ENCODE measurements at regions not wholly inside any gene's neighbourhood (a gene's known extent, or its start where the extent isn't known, plus 50 kb on each side); places are given as distances from the start of the nearest gene placed in this dataset.
"Not testable (repeated sequence)": the region's sequence is repeated elsewhere in the genome, so short reads cannot be mapped to it uniquely, and the experiment has no call there.

DNA sequence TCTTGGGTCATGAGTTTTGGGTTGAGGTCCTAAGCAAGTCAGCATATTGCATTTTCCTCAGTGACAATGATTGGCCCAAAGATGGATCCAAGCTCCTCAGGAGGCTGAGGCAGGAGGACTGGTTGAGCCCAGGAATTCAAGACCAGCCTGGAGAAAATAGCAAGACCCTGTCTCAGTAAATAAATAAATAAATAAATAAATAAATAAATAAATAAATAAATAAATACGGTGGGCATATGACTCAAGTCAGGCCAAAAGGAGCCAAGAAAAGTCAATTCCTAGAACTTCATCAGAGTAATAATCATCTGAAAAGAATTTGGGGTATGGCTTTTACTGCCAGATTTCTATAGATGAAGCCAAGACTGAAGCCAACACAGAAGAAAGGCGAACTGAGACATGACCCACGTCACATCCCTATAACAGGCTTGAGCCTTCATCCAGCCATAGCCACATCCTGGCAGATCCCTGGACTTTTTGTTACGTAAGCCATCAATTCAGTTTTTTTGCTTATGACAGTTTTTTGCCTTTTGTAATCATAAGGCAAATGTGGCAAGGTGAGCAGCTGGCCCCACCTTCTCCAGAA is 88.5 kb upstream of the NFASC start:
- no peak for DNase-seq

DNA sequence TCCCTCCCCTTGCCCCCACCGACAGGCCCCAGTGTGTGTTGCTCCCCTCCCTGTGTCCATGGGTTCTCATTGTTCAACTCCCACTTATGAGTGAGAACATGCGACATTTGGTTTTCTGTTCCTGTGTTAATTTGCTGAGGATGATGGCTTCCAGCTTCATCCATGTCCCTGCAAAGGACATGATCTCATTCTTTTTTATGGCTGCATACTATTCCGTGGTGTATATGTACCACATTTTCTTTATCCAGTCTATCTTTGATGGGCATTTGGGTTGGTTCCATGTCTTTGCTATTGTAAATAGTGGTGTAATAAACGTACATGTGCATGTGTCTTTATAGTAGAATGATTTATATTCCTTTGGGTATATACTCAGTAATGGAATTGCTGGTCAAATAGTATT is 85.6 kb upstream of the NFASC start:
- DNase-seq: not testable (repeated sequence)

DNA sequence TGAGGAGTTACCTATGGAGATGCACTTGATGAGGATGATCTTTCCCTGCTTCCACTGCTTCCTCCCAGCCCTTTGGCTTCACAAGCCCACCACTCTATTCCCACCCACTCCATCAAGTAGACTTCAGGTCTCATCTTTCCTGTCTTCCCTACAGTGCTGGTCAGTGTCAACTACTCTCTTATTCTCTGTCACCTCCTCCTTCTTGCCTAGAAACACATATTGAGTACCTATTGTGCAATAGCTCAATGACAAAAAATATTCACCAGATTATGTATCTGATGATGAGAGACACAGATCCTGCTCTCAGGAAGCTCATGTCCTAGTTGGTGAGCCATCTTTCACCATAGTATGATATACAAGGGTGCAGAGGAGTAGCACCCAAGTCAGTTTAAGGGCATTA is 82.2 kb upstream of the NFASC start:
- DNase-seq: no peak

DNA sequence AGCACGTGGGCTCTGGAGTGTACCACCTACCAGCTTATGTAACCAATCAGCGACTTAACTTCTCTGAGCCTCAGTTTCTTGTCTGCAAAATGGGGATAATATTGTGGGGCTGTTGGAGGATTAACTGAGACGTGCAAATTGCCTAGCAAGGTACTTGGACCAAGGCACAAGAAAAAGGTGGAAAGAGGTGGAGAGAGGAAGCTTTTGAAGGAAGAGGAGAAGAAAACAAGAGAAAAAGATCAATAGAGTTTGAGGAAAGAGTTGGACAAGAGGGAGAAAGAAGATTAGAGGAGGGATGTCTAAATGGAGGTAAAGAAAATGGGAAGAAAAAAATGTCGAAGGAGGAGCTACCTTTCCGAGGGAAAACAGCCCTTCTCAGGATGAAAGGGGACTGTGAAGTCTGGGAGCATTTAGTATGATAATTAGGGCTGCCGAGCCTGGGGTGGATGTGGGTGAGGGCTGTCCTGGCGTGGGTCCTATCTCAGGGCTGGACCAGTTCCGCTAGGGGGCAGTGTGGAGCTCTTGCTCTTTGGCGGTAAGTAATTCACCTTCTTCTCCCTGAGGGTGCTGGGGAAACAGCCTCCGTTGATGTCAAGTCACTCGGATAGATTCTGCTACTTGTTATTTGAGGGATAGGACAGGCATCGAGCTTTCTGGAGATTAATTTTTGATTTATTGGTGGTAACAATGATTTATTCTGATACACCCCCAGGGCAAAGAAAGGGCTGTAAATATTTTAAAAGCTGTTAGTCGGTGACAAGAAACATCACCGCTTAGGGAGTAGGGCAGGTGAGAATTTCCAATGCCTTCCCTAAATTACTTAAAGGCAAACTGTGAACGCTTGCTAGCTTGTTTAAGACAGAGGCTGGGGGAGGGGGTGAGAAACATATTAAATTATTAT is 79.0 kb upstream of the NFASC start:
- peak; percentile 55 for DNase-seq

DNA sequence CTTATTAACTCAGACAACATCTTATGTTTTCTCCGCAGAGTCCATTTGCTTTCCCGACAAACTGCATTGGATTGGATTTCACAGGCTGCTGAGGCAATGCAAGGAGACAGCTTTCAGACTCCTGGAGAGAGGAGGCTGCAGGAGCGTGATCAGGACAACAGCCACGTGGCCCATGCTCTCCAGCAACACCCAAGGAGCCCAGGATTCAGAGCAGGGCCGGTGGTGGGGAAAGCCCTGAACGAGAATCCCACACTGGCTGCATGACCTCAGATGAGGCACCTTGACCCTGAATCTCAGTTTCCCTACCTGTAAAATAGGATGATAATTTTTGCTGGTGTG is 78.3 kb upstream of the NFASC start:
- DNase-seq: no peak

DNA sequence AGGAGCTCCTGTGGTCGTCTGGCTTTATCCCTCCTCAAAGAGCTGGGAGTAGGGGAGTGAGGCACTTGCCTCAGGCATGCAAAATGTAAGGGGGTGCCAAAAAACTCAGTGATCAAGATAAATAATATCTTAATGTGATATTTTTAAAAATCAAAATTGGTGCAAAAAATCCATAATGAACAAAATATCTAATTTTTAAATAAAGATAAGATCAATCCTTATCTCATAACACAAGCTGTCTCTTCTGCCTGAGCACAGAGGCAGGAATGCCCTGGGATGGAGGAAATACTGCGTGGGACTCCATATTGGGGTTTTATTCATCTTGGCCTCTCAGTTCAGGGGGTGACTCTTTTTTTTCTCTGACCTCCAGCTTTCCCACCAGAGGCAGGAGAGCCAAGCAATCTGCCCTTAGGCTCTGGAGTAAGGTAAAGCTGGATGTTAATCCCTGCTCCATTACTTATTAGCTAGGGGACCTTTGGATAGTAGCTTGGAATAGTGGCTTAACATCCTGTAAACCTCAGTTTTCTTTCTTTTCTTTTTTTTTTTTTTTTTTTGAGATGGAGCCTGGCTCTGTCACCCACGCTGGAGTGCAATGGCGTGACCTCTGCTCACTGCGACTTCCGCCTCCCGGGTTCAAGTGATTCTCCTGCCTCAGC is 77.3 kb upstream of the NFASC start:
- no peak for DNase-seq

DNA sequence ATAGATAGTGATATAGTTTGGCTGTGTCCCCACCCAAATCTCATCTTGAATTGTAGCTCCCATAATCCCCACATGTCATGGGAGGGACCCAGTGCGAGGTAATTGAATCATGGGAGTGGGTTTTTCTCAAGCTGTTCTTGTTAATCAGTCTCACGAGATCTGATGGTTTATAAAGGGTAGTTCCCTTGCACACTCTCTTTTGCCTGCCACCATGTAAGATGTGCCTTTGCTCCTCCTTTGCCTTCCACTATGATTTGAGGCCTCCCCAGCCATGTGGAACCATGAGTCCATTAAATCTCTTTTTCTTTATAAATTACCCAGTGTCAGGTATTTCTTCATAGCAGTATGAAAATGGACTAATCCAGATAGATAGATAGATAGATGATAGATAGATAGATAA is 73.8 kb upstream of the NFASC start:
- DNase-seq: not testable (repeated sequence)

DNA sequence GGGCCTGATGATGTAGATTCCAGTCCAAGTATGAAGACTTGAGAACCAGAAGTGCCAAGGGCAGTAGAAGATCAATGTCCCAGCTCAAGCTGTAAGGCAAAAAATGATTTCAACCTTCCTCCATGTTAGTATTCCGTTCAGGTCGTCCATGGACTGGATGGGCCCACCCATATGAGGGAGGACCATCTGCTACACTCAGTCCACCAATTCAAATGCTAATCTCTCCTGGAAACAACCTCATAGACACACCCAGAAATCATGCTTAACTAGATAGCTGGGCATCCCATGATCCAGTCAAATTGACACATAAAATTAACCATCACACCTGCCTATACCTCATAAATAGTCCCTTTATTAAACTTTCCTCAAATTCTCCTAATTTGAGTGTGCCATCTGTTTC is 73.3 kb upstream of the NFASC start:
- DNase-seq: no peak

DNA sequence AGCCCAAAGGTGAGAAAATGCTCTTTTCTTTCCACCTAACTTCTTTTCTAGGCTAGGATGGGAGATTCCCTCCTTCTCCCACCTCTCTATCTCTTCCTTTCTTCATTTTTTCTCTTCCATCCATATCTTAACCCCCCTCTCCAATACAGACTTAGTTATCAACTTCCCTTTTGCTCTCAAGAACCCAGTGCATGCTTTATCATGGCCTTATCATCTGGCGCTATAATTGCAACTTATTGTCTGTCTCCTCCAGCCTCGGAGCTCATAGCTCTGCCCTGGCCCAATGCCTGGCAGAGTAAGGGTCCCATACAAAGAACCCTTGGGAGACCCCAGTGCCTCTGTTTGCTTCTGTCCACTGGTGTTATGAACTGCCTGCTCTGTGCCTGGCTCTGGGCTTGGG is 71.0 kb upstream of the NFASC start:
- no peak for DNase-seq

DNA sequence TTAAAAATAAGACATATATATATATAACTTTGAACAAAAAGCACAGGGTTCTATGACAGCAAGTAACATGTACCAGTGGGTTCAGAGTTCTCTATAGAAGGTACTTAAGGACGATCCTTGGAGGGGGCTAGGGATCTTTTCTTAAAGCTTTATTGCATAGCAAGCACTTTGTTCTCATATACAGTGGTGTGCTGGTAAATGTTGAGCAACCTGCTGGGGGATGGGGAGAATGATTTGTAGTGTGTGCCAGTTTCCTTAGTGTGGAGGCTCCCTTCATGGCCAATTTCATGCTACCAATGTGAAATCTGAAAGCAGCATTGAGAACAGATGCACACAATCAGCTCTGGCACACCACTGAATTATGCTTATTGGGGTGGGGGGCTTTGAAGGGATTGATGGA is 69.5 kb upstream of the NFASC start:
- no peak for DNase-seq

DNA sequence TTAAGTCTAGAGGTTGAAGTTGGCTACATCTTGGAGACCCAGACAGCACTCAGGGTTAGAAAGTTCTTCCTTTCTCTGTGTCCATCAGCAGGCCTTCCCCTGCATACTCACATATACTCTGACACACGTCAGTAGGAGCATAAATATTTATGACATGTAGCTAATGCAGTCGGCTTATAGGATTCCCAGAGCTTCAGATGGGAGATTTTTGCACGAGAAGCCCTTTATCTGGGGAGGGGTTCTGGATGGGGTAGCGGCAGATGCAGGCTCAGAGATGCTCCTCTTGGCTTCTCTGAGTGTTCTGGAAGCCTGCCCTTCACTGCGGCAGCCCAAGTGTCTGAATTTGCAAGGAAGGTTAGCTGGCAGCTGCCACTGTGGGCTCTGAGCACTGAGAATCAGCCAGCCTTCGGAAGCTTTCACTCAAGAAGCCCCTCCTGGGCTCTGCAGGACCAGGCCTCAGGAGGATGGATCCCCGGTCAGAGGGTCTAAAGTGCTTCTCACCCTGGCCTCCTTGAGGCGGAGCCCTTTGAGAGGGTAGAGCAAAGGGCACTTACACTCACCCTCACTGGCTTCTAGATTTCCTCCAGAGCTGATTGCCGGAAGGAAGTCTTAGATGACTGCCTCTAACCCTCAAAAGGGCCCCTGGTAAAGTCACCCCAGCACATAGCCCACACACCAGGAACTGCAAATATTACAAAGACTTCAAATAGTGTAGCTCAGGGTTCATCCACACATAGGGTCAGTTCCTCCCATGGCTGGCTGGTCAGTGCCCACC is 68.1 kb upstream of the NFASC start:
- no peak for DNase-seq

DNA sequence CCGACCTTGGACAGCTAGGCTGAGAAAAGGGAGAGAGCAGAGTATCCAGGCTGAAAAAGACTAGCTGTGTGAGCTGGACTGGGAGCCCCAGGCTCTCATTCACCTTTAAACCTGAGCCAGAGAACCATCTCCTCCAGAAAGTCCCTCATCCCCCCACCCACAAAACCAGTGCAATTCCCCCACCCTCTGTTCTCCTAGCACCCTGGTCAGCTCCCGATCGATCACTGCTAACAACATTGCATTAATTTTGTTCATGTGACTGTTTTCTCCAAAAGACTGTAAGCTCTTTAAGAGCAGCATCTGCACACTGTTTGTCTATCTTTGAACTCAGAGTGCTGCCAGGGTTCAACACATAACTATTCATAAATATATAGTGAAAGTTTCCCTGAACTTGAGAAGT is 67.1 kb upstream of the NFASC start:
- DNase-seq: no peak

DNA sequence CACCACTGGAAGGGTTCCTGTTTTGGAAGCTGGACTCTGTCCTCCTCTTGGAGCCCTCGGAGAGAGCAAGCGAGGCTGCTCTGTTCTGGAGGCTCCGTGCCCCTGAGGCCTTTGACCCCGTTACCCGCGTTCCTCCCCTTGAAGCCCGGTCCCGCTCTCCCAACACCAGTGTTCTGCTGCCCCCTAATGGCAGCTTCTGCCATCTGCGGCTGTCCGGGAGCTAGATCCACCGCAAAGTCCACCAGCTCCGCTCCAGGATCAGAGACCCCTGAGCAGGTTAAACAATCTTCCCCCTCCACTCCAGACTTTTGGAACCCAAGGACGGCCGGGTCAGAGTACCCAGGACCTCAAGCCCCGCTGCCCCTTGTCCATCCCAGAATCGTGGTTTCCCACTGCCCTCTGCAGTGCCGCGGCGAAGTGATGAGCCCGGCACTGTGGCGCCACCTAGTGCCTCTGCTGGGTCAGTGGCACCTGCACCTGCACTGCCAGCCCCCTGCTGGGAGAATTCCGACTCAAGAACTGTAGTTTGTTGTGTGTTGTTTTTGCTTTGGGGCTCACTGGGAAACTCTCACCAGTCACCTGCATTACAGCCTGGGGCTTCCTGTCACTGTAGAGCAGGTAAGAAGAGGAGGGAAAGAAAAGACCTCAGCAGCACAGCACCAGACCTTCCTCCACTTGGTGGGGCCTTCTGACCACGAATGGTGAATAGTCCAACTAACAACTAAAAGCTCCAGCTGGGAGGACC is 63.5 kb upstream of the NFASC start:
- DNase-seq: peak; percentile 78

DNA sequence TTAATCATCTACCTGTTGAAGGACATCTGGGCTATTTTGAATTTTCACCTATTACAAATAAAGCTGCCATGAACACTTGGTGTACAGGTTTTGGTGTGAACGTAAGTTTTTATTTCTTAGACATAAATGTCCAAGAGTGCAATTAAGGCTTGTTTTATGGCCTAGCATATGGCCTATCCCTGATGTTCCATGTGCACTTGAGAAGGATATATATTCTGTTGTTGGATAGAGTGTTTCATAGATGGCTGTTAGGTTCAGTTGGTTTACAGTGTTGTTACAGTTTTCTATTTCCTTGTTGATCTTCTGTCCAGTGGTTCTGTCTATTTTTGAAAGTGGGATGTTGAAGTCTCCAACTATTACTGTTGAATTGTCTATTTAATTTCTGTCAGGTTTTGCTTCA is 61.2 kb upstream of the NFASC start:
- no peak for DNase-seq

DNA sequence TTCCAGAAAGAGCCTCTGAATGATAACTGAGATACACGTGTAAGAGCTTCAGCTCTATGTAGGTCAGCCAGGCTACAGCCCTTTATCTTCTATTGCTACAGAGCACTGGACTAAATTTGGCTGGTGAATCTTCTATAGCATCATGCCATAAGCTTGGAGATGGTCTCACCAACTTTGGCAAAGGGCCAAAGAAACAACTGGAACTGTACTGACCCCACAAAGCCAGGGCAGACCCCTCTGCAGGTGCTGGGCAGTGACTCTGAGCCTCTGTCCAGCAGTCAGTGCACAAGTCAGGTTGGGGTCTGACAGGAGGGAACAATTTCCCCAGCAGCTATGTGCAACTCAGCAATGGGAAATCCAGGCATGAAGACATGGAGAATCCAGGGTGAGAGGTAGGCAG is 57.8 kb upstream of the NFASC start:
- DNase-seq: no peak

DNA sequence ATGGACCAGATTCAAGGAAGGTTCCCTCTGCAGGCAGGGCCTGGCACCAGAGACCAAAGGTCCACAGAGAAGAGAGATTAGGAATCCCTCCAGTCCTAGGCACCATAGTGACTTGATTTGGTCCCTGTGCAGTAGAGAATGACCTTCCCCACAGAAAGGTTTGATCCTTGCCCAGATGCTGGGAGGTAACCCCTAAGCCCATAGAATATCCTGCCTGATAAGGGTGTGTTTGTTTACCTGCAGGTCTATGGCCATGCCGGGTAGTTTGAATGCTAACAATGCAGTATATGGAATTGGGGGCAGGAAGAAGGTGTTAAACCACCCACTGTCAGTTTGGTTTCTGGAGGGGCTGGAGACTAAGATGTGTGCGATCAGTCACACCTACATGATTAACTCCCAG is 57.1 kb upstream of the NFASC start:
- no peak for DNase-seq

DNA sequence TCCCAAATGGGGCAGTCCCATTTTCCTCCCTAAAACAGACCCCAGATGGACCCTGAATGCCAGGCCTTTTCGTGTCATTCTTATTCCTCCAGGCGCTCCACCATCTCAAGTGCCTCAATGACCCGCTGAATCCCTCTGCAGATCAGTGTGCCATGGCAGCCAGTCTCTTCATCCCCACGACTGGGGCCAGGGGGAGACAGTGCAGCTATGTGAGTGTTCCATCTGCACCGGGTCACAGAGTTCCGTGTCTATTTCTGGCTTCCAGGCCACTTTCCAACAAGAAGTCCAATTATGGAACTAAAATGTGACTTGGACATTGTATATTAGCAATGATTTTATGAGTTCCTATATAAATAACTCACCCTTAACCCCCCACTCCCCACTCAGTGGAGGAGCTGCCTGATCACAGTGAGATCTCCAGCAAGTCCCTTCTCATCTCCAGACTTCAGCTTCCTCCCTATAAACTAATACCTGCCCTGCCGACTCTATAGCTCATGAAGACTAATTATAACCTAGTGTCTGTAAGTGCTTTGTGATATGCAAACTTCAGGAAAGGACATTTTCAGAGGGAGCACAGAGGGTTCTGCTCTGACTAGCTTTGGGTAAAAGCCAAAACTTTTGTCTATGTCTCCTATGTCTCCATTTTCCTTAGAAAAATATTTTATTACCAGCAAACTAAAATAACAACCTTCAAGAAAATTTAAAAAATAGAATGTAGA is 56.3 kb upstream of the NFASC start:
- DNase-seq: peak; percentile 46

DNA sequence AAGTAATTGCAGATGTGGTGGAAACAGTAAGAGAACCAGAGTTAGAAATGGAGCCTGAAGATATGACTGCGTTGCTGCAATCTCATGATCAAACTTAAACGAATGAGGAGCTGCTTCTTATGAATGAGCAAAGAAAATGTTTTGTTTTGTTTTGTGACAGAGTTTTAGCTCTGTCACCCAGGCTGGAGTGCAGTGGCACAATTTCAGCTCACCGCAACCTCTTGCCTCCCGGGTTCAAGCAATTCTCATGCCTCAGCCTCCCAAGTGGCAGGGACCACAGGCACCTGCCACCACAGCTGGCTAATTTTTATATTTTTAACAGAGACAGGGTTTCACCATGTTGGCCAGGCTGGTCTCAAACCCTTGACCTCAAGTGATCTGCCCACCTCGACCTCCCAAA is 53.3 kb upstream of the NFASC start:
- no peak for DNase-seq

DNA sequence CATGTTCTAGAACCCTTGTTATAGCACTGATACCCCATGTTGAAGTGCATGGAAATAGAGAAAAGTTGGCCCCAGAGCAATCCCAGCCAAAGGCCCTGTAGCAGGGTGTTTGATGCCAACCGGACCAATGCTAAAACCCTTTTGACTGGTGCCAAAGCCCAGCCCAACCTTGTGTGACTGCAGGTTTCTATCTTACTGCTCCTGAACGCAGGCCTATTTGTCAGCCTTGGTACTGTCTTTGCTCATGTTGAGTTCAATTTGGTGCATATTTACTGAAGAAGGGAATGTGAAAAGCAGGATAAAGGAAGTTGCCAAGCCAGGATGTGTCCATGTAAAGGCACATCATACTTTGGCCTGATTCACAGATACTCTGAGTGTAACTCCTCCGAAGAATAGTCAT is 51.7 kb upstream of the NFASC start:
- DNase-seq: no peak

DNA sequence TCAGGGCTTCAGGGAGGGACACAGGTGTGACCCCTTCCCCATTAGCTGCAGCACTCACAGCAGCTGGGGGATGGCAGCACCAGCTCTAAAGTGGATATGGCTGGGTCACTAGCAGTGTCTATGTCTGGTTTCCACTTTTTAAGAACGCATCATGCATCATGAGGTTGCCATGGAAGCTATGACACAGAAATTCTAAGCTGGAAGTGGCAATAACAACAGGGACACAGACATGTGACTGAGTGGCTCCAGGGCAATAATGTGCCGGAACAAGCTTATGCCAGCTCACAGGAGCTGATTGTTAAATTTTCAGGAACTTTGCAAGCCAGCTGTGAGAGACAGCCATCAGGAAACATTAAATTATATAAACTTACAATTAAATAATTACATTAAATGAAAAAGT is 51.2 kb upstream of the NFASC start:
- no peak for DNase-seq

Data from renal pelvis (tissue), 1 donor.